Stimulated activated naive CD8-positive, alpha-beta T cell treated with anti-CD3 and anti-CD28 coated beads, Interleukin-15, Interleukin-2, amounts not matched to agents 100 U/mL and 50 U/mL, for 24 hours (primary cell): ENCODE measurements at regions not wholly inside any gene's neighbourhood (a gene's known extent, or its start where the extent isn't known, plus 50 kb on each side); places are given as distances from the start of the nearest gene placed in this dataset.
"Not testable (repeated sequence)": the region's sequence is repeated elsewhere in the genome, so short reads cannot be mapped to it uniquely, and the experiment has no call there.

Source experiments
- ATAC-seq: fragments of 150-1000 bp; cut with Tn5 transposase; one replicate; pipeline ENCODE4 v1.10.0; 2021
- DNase-seq: peaks from one replicate; pipeline ENCODE4 v3.0.0; 2021

GRCh38 chr13:103883698-103884097 lies 817.5 kb upstream of the SLC10A2 start:
- DNase-seq: no peak
- no peak for ATAC-seq

DNA sequence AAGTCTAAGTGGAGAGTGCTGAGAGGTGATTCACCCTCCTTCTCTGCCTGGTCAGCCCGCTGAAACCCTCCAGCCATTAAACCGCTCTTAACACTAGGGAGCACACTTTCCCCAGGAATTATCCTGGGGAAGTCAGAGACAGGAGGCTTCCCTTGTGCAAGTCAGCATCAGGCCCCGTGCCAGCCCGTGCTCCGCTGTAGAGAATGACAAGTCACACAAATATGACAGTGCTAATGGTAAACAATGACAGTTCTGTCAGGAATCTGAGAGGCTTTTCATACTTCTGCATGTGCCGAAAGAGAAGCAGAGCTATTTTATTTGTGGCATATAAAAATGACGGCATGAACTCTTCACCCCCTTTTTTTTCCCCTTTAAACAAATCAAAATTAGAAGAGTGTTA lies 816.9 kb upstream of the SLC10A2 start:
- DNase-seq: no peak
- no peak for ATAC-seq

GRCh38 chr13:103880146-103880545 lies 813.9 kb upstream of the SLC10A2 start:
- not testable (repeated sequence) for DNase-seq, ATAC-seq

DNA sequence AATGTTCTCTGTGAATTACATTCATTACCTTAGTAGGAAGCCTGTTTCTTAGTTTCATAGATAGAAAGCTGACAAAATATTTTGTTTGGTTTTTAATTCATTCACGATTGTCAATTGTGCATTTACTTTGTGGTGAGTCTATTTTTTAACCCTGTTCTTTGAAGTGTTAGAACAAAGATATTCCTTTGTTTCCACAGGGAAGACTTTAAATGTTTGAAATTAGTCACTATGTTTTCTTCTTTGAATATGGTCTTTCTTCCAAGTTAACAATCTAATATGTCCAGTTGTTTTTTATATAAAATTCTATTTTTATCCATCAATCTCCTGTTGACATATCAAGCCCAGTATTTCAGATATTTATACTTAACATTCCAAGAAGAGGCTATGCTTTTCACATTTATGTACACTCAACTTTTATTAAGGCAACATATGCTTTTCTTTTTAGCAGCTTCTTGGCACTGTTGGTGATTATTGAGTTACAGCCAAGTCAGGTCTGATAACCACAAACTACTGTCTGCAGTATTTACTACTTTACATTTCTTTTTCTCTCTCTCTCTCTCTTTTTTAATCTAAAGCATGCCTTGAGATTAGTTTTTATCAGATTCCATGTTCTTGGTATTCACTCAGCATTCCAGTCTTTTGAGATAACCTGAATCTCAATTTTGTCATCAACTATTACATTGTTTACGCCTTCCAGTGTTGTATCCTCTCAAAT lies 812.8 kb upstream of the SLC10A2 start:
- DNase-seq (no peak), ATAC-seq (no peak)

DNA sequence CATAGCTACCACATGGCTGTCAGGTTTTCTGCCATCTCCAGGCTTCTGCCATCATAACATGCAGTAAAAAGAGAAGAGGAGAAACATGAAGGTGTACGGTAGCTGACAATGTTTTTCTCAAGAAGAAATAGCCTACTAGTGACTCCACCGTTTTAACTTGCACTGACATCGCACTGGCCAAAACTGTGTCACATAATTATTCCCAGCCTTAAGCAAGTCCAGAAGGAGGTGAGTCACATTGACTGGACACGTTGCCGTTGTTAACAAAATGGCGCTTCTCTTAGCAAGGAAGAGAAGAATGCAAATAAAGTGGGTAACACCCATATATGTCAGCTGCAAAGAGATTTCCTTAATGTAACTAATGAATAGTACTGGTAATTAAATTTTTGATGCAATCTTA lies 810.4 kb upstream of the SLC10A2 start:
- DNase-seq (no peak), ATAC-seq (no peak)

GRCh38 chr13:103873725-103874124 lies 807.5 kb upstream of the SLC10A2 start:
- ATAC-seq: no peak
- no peak for DNase-seq

DNA sequence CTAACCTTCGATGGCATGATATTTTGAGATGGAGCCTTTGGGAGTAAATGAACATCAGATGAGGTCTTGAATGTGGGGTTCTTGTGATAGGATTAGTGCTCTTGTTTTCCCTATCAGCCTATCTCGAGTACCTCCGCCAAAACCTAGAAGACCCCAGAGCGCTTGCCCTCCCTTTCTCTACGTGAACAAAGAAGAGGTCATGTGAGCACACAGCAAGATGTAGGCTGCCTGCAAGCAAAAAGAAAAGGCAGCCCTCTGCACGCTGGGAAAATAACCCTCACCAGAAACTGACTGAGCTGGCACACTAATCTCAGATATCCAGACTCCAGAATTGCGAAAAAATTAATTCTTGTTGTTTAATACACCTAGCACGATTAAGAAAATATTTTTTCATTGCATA lies 799.8 kb upstream of the SLC10A2 start:
- ATAC-seq (no peak), DNase-seq (no peak)

DNA sequence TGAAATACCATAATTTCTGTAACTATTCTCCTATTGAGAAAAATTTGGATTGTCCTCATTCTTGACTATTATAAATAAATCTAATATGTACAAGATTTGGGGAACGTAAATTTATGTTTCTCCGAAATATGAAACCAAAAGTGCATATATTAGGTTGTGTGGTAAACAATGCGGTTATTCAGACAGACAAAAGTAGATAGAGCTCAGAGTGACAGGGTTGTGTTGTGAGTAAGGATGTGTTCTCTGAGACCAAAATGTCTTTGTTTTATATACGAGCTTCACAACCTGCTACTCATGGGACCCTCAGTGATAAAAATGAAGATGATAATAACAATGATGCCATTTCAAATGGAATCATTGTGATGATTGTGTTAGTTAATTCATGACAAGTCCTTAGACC lies 796.3 kb upstream of the SLC10A2 start:
- ATAC-seq (no peak), DNase-seq (no peak)

- DNase-seq: no peak
- no peak for ATAC-seq
These were observed 793.7 kb upstream of the SLC10A2 start for GRCh38 chr13:103859952-103860351.

DNA sequence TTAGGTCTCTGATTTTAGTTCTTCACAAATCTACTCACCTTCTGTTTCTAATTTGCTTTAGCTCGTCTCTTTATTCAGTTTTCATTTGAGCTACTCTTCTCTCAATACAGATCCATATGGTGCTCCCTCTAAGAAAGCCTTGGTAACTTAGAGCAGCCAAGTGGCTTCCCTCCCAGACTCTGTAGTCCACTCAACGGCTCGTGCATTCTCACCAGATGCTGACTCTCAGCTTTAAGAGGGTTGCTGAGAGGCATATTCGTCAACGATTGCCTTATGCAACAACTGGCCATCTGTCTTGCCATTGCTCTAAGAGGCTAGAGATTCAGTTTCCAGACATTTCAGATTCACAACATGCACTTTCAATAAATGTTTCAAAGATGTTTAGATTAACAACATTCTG lies 785.8 kb upstream of the SLC10A2 start:
- ATAC-seq (no peak), DNase-seq (no peak)

DNA sequence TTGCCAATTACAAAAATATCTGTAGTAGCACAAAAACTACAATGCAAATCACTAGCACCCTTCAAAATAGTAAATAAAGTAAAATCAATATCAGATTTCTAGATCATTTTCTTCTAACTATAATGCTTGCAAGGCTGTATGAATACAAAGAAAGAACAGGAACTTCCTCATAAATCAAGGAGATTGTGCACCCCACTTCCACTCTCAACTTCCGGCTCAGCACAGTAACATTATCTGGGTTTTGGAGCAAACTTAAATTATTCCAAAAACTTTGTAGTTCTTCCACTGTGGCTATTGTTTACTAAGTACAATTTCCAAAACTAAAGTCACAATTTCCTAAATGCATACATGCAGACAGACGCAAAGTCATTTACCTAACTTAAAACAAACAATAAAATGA lies 778.3 kb upstream of the SLC10A2 start:
- DNase-seq: no peak
- no peak for ATAC-seq

DNA sequence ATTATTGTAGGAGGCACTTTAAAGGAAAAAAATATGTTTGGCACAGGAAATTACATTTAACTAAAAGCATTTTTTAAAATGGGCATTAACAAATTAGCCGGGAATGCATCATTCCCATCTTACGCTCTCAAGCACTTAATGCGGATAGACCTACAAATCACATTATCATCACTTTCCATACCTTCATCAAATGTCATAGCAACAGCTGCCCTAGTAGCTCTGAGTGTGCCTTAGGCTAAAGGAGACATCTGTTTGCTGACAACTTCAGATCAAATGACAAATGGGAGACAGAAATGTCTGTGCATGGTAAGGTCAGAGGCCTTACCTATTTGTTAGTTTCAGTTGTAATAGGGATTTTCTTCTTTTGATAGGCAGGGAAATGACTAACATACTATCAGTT lies 773.2 kb upstream of the SLC10A2 start:
- DNase-seq (no peak), ATAC-seq (no peak)

- no peak for DNase-seq
- no peak for ATAC-seq
These were observed 768.8 kb upstream of the SLC10A2 start for GRCh38 chr13:103835052-103835451.

GRCh38 chr13:103833294-103833852 lies 767.2 kb upstream of the SLC10A2 start:
- DNase-seq (no peak), ATAC-seq (no peak)

DNA sequence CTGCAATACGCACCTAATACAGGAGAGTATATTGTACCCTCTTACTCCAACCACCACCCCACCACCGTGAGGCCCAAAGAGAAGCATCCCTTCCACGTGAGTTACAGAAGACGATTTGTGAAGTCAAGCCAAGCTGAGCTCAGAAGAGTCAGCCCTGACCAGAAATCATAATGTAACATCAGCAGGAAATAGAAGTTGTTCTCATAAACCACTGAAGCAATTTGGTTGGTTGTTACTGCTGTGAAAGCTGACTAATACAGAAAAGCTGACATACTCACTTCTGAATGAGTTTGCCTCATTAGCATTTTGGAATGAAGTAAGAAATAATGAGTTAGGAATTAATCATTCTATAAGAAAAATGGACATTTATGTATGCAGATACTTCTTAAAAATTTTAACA lies 749.4 kb upstream of the SLC10A2 start:
- DNase-seq (no peak), ATAC-seq (no peak)

DNA sequence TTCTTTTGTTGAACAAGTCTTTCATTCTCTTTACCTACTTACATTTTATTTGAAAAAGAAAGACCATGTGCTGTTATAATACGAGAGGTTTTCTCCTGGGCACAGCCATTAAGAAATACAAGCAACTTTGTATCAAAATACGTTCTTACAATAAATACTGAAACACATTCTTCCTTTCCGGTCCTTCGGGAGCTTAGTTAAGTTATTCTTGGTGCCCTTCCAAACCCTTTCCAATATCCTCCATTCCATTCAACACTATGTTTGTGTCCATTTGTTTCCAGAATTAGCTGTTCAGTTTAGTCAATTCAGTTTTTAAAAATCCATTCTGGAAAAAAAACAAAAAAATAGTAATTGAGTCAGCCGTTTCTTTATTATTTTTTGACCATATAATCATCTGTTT lies 746.8 kb upstream of the SLC10A2 start:
- no peak for ATAC-seq
- DNase-seq: no peak

- DNase-seq: no peak
- ATAC-seq: no peak
These were observed 746.3 kb upstream of the SLC10A2 start for GRCh38 chr13:103812558-103812957.

DNA sequence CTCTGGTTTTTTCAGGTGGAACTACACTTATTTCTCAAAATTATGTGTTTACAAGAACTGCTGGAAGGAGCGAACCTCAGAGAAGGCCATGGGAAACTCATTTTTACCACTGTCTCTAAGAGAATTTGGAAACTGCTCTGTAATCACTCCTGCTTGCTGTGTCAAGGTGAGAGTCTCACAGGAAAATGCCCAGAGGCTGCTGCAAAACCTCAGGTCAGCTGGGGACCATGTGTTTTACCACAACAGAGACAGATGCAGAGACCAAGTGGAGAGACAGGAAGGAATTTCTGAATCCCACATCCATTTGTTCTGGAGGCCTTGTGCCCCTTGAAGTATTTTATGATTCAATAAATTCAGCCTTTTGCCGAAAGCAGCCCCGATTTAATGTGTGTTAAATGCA lies 743.8 kb upstream of the SLC10A2 start:
- no peak for DNase-seq
- ATAC-seq: no peak

GRCh38 chr13:103805771-103806170 lies 739.6 kb upstream of the SLC10A2 start:
- DNase-seq: no peak
- ATAC-seq: no peak

DNA sequence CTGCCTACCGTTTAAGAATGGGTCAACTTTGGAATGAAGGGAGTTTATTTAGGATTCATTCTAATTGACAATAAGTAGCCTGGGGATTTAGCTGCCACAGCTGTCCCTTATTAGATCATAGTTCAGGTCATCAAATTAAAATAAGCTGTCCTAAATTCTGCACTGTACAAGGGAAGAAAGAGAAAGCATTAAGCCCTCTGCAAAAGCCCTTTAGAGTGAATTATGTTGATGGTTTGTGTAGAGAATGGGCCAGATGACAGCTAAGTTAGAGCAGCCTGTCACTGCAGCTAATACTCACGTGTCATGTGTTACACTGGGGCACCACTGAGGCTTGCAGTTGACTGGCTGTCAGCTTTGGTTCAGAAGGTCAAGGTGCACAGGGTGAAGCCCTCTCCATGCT lies 737.1 kb upstream of the SLC10A2 start:
- DNase-seq: no peak
- ATAC-seq: no peak

DNA sequence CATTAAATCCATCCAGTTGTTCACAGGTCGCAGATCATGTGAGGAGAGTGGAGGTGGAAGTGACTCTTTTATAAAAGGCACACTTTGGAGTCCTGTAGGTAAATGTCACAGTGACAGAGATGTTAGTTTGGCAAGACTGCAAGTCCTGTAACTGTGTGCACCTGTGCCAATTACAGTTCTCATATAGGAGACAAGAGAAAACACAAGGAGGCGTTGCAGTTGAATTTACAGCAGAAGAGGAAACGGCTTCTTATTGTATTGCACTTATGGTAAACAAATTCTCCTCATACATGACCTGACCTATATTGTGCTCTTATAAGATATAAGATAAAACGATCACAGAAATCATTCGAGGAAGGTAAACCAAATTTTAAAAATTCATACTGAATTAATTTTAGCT lies 732.8 kb upstream of the SLC10A2 start:
- DNase-seq (no peak), ATAC-seq (no peak)

GRCh38 chr13:103795892-103796478 lies 729.8 kb upstream of the SLC10A2 start:
- DNase-seq: no peak
- ATAC-seq: no peak

GRCh38 chr13:103794526-103794925 lies 728.3 kb upstream of the SLC10A2 start:
- ATAC-seq: no peak
- DNase-seq: no peak

- DNase-seq (no peak), ATAC-seq (no peak)
These were observed 721.9 kb upstream of the SLC10A2 start for GRCh38 chr13:103788061-103788652.
